CD14-positive monocyte (primary cell): ENCODE measurements at regions not wholly inside any gene's neighbourhood (a gene's known extent, or its start where the extent isn't known, plus 50 kb on each side); places are given as distances from the start of the nearest gene placed in this dataset.

Experiments
- DNase-seq, 3 donors: peaks; one replicate each; pipeline ENCODE4 v3.0.0-alpha.2; 2011 to 2022
- H2AFZ ChIP-seq: 2 replicates; pipeline ENCODE4 v1.6.0; 2012; ENCODE audit warnings: mild to moderate bottlenecking, low read depth, low read length, inconsistent platforms; ENCODE audit not compliant: insufficient read depth, poor library complexity, severe bottlenecking
- H3K27ac ChIP-seq, 2 donors: 1 replicate in 1 of 2; 2 replicates in 1 of 2; pipeline ENCODE4 v1.5.1; 2012 to 2013; ENCODE audit warnings: low read length in 2 of 2, control low read depth in 1 of 2, inconsistent platforms in 1 of 2, low read depth in 1 of 2, mild to moderate bottlenecking in 1 of 2
- H3K27me3 ChIP-seq, 2 donors: one replicate each; pipeline versions ENCODE4 v1.6.0 to v1.6.1; 2011 to 2013; ENCODE audit warnings: low read length in 2 of 2; ENCODE audit not compliant: control insufficient read depth in 2 of 2, insufficient read depth in 2 of 2
- H3K36me3 ChIP-seq, 2 donors: replicated peaks in 1 of 2; 1 replicate in 1 of 2; 2 replicates in 1 of 2; pipeline versions ENCODE4 v1.5.1 to v1.6.1; 2012 to 2013; ENCODE audit warnings: low read length in 2 of 2, control low read depth in 1 of 2, inconsistent platforms in 1 of 2, mild to moderate bottlenecking in 1 of 2; ENCODE audit not compliant: insufficient read depth in 2 of 2, control insufficient read depth in 1 of 2
- H3K4me1 ChIP-seq, 2 donors: 1 replicate in 1 of 2; 2 replicates in 1 of 2; pipeline versions ENCODE4 v1.5.1 to v1.6.1; 2012 to 2013; ENCODE audit warnings: low read length in 2 of 2, control low read depth in 1 of 2, inconsistent platforms in 1 of 2, mild to moderate bottlenecking in 1 of 2, moderate library complexity in 1 of 2; ENCODE audit not compliant: insufficient read depth in 2 of 2, control insufficient read depth in 1 of 2
- H3K4me2 ChIP-seq: replicated peaks from 2 replicates; pipeline ENCODE3; 2012; ENCODE audit warnings: low read length, moderate library complexity, mild to moderate bottlenecking; ENCODE audit not compliant: poor library complexity, severe bottlenecking; ENCODE audit errors: extremely low read depth
- H3K4me3 ChIP-seq, 3 experiments: fragments of 200-600 bp in 1 of 3; sonication (generic) in 1 of 3; replicated peaks in 1 of 3; 1 replicate in 2 of 3; 2 replicates in 1 of 3; pipeline ENCODE4 v1.5.1; 2011 to 2013; ENCODE audit warnings: low read length in 3 of 3, mild to moderate bottlenecking in 3 of 3, control low read depth in 2 of 3, low read depth in 2 of 3, inconsistent platforms in 1 of 3, moderate library complexity in 1 of 3
- H3K79me2 ChIP-seq: 2 replicates; pipeline ENCODE4 v1.6.0; 2012; ENCODE audit warnings: mild to moderate bottlenecking, control low read depth, inconsistent platforms, low read length, moderate library complexity; ENCODE audit not compliant: insufficient read depth
- H3K9ac ChIP-seq: 2 replicates; pipeline ENCODE4 v1.6.0; 2017; ENCODE audit warnings: low read length, mild to moderate bottlenecking; ENCODE audit not compliant: insufficient read depth, poor library complexity, severe bottlenecking
- H3K9me3 ChIP-seq, 2 donors: replicated peaks in 1 of 2; 1 replicate in 1 of 2; 2 replicates in 1 of 2; pipeline versions ENCODE4 v1.5.1 to v1.6.1; 2012 to 2013; ENCODE audit warnings: low read length in 2 of 2, control low read depth in 1 of 2; ENCODE audit not compliant: control insufficient read depth in 1 of 2, insufficient read depth in 1 of 2
- H4K20me1 ChIP-seq: 2 replicates; pipeline ENCODE4 v1.6.0; 2012; ENCODE audit warnings: mild to moderate bottlenecking, low read length, control low read depth, moderate library complexity; ENCODE audit not compliant: insufficient read depth
- H3K27ac Mint-ChIP-seq, 7 donors: one replicate each; pipeline ENCODE4 v1.8.0; 2020; ENCODE audit warnings: mild to moderate bottlenecking in 7 of 7, mixed read lengths in 7 of 7, moderate library complexity in 6 of 7, inconsistent platforms in 2 of 7
- H3K27me3 Mint-ChIP-seq, 3 donors: one replicate each; pipeline ENCODE4 v1.8.0; 2021 to 2022; ENCODE audit warnings: low read depth in 3 of 3, mild to moderate bottlenecking in 3 of 3, mixed read lengths in 3 of 3, moderate library complexity in 3 of 3, inconsistent platforms in 1 of 3
- H3K36me3 Mint-ChIP-seq, 2 donors: one replicate each; pipeline ENCODE4 v1.8.0; 2020; ENCODE audit warnings: mixed read lengths in 2 of 2, inconsistent platforms in 1 of 2, mild to moderate bottlenecking in 1 of 2
- H3K4me1 Mint-ChIP-seq: one replicate; pipeline ENCODE4 v1.8.0; 2020; ENCODE audit warnings: mild to moderate bottlenecking, mixed read lengths
- H3K4me3 Mint-ChIP-seq, 2 donors: one replicate each; pipeline ENCODE4 v1.8.0; 2020; ENCODE audit warnings: mild to moderate bottlenecking in 2 of 2, mixed read lengths in 2 of 2, moderate library complexity in 1 of 2
- H3K9me3 Mint-ChIP-seq, 7 donors: one replicate each; pipeline ENCODE4 v1.8.0; 2020 to 2022; ENCODE audit warnings: mixed read lengths in 7 of 7, mild to moderate bottlenecking in 6 of 7, moderate library complexity in 6 of 7, inconsistent platforms in 2 of 7
- WGBS: methylation state at CpG from one replicate; pipeline ENCODE4 v1.1.5; 2013; ENCODE audit warnings: missing lambda C conversion rate; ENCODE audit not compliant: insufficient coverage; 5-methylcytosine and 5-hydroxymethylcytosine counted together
- intact Hi-C, 2 donors: fragments of 100-400 bp; cut with micrococcal nuclease; formaldehyde crosslinking; loops; one replicate each; pipeline versions ENCODE4 v1.15.0 to v1.15.1; 2023
- TF ChIP-seq, protein P1 (sequence below): fragments of 200-600 bp; IDR thresholded peaks from one replicate; pipeline ENCODE4 v1.8.0; 2022; ENCODE audit warnings: antibody characterized with exemption, mild to moderate bottlenecking

DNA sequence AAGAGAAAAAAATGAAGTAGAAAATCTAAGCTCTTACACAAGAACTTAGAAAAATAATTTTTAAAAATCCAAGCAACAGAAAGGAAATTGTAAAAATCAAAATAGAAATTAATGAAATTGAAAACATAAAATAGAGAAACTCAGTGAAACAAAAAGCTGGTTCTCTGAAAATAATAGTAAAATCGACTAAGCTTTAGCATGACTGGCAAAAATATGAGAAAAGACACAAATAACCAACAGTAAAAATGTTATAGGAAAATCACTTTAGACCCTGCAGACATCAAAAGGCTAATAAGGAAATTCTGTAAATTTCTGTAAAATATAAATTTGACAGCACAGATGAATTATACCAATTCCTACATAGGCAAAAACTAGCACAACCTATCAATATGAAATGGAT, 768.9 kb upstream of the LRRTM1 start:
- H3K4me1 ChIP-seq: no peaks in the 10 kb centered on the region
- no peak overlapping the region for H3K9ac ChIP-seq
- H3K9me3 ChIP-seq: peaks cover 0 to 6% of the 10 kb centered on the region in 2 donors
- no peaks in the 10 kb centered on the region for H4K20me1 ChIP-seq
- no peak overlapping the region for H3K4me2 ChIP-seq
- no peaks in the 10 kb centered on the region for H3K79me2 ChIP-seq
- no peak overlapping the region for H2AFZ ChIP-seq
- Mint-ChIP-seq H3K4me3 (no peak overlapping the region), H3K27ac (no peak overlapping the region), H3K4me1 (no peaks in the 10 kb centered on the region), H3K36me3 (no peaks in the 10 kb centered on the region), H3K9me3 (peaks cover 0 to 7% (median 4%) of the 10 kb centered on the region in 7 donors), H3K27me3 (no peaks in the 10 kb centered on the region)
- intact Hi-C loops: no loop called here
- no CpG with 5 or more reads among the region's 1 CpG for WGBS
- H3K36me3 ChIP-seq: no peaks in the 10 kb centered on the region
- TF ChIP-seq, protein P1, sequence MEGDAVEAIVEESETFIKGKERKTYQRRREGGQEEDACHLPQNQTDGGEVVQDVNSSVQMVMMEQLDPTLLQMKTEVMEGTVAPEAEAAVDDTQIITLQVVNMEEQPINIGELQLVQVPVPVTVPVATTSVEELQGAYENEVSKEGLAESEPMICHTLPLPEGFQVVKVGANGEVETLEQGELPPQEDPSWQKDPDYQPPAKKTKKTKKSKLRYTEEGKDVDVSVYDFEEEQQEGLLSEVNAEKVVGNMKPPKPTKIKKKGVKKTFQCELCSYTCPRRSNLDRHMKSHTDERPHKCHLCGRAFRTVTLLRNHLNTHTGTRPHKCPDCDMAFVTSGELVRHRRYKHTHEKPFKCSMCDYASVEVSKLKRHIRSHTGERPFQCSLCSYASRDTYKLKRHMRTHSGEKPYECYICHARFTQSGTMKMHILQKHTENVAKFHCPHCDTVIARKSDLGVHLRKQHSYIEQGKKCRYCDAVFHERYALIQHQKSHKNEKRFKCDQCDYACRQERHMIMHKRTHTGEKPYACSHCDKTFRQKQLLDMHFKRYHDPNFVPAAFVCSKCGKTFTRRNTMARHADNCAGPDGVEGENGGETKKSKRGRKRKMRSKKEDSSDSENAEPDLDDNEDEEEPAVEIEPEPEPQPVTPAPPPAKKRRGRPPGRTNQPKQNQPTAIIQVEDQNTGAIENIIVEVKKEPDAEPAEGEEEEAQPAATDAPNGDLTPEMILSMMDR: no peak
- no peaks in the 10 kb centered on the region for H3K27me3 ChIP-seq
- no peak for DNase-seq
- H3K27ac ChIP-seq: no peak overlapping the region
- no peak overlapping the region for H3K4me3 ChIP-seq

GRCh38 chr2:81068144-81068543, 763.6 kb upstream of the LRRTM1 start:
- DNase-seq: no peak
- Histone ChIP-seq H3K9me3 (peaks cover 11 to 17% of the 10 kb centered on the region in 2 donors), H3K9ac (no peak overlapping the region), H3K4me1 (no peaks in the 10 kb centered on the region), H3K4me2 (no peak overlapping the region), H3K79me2 (no peaks in the 10 kb centered on the region), H3K27ac (no peak overlapping the region), H3K27me3 (no peaks in the 10 kb centered on the region), H2AFZ (no peak overlapping the region), H3K36me3 (no peaks in the 10 kb centered on the region), H3K4me3 (no peak overlapping the region), H4K20me1 (no peaks in the 10 kb centered on the region)
- H3K27ac Mint-ChIP-seq: no peak overlapping the region
- peaks cover 4 to 10% (median 8%) of the 10 kb centered on the region in 7 donors for H3K9me3 Mint-ChIP-seq
- TF ChIP-seq, protein P1: no peak
- no peaks in the 10 kb centered on the region for H3K27me3 Mint-ChIP-seq
- no peaks in the 10 kb centered on the region for H3K4me1 Mint-ChIP-seq
- H3K36me3 Mint-ChIP-seq: no peaks in the 10 kb centered on the region
- H3K4me3 Mint-ChIP-seq: no peak overlapping the region
- intact Hi-C loops: no loop called here
- WGBS: no CpG with 5 or more reads among the region's 1 CpG
